ENCODE measurements at regions not wholly inside any gene's neighbourhood (a gene's known extent, or its start where the extent isn't known, plus 50 kb on each side); places are given as distances from the start of the nearest gene placed in this dataset.
"Not testable (repeated sequence)": the region's sequence is repeated elsewhere in the genome, so short reads cannot be mapped to it uniquely, and the experiment has no call there.

DNA sequence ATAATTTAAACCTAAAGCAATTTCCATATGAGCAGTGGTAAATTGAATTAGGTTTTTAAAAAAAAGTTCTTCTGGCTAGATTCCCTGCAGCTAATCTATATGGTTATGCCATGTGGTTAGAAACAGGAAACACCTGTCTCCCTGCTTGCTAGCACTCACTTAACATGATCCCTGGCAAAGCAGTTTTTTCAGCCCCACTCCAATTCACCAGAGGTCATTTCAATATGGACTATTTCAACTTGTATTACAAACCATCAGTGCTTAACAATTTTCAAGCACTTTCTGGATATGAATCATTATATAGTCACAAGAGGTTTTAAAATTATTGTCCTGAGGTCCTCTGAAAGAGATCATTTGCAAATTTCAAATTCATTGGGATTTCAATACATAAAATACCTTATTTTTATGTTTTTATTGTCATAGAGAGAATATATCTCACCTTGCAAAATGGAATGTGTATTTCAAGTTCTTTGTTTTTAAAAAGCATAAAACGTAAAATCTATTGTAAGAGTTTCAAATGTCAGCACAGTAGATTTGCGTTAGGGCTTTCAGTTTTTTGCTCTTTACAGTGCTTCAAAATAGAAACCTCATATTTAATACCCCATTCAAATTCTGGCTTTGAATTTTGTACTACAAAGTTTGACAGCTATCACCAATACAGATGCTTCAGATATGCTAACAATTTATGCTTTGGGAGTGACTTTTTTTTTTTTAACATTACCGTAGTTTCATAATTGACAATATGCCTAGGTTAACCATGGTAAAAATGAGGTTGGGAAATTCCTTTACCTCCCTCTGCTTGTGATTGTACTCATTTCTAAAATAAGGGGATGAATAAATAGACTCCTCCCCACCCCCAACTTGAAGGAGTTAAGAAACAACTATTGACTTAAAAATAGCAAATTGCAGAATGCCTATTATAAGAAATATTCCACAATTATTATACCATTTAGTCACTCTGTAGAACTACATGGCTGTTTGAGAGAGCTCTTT is 117.5 kb upstream of the HGF start:
- no peak for DNase-seq (ENCODE audit: low read depth)

DNA sequence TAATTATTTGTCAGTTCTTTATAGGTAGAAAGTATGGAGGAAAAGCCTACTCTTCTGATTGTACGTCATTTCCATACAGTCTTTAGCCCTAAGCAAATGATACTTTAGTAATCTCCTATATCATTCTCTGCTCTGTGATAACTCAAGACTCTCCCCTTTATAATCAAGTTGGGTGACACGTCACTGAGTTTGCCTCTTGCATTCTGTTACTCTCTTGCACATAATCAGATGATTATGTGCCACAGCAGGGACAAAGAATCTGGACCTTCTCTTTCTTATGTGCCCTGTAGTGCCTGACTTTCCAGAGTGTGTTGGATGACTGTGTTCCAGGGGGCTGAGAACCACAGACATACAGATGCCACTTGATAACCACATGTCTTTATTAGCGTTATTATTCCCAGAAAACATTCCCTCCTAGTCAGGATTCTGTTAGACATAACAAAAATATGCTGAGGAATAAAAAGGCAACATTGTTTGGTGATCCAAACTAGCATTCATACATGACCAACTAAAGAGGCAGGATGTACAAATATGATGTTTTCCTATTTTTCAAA is 116.4 kb upstream of the HGF start:
- no peak for DNase-seq (ENCODE audit: low read depth)

DNA sequence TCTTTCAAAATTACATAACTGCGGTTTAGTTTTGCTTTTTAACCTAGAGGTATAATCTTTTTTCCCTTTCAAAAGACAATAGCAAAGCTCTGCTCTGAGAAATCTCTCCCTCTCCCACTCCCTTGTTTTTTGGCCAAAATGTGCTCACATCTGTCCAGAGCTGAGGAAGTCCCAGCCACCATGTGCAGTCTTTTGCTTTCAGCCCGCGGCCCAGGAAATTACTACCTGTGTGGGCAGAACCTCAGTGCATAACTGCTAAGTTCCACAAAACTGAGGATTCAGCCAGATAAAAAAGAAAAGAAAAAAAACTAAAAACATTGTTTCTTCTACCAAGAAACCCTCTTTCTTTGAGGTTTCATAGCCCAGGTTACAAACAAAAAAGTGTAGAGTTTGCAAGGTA is 115.0 kb upstream of the HGF start:
- DNase-seq (ENCODE audit: low read depth) = no peak

DNA sequence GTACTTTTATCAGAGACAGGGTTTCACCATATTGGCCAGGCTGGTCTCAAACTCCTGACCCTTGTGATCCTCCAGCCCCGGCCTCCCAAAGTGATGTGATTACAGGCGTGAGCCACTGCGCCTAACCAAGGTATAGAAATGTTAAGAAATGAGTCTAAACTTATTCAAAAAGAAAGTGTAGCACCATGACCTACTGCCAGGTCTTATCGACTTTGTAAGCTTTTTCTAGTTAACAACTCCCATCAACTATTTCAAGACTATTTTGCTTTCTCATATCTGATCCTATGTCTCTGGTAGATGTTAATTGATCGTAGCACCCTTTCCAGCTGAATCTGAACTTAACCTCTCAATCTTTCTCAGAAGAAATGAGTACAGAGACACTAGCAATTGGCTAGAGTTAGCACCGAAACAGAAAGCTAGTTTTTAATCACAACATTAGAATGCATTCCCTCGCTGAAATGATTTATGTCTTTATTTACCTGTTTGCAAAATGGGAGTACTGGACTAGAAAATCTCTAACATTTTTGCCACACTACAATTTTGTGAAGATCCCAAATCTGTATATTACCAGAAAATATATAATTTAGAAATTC is 114.0 kb upstream of the HGF start:
- DNase-seq (ENCODE audit: low read depth) = no peak

DNA sequence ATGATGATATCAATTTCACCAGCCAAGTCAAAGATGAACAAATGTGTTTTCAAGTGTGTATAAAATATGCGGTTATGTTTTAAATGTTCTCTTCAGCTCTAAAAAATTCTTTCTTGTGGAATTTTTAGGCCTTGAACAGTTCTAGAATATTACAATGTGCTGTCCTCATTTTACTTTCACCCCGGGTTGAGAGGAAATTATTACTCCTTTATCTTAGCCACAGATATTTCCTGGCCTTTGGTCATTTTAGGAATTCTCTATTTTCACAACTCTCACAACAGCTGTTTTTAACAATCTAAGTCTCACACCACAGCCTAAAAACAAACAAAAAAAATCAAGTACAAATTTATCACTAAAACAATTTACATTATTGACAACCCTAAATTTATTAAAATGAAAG is 112.2 kb upstream of the HGF start:
- no peak for DNase-seq (ENCODE audit: low read depth)

DNA sequence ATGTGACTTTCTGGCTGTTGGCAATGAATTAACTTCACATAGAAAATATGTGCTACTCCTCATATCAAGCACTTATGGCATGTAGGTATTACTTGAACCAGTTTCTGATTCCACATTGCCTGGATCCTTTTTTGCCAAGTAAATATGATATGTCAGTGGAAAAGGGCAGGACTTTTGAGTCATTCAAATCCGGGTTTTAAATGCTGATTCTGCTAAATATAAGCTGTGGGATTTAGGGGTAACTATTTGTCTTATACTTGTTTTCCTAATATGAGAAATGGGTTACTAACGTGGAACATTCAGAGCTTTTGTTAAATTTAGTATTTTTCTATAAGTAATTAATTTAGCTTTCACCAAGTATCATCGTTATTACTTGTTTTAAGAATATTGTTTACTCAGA is 108.0 kb upstream of the HGF start:
- DNase-seq (ENCODE audit: low read depth) = no peak

DNA sequence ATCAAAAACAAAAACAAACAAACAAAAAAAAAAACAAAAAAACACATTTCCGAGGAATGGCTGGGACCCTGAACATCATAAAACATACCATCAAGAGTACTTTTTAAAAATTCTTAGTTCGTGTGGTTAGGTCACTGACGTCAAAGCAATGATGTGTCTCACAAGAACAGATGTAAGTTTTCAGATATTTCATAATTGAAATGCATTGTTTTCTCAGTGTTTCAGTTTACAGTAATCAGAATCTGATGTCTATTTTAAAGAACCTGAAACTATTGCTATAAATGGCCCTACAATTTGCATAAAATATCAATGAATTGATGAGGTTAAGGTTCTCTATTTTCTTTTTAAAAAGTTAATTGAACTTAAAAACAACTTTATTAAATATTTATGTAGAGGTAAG is 103.7 kb upstream of the HGF start:
- peak; percentile 25 for DNase-seq (ENCODE audit: low read depth)

DNA sequence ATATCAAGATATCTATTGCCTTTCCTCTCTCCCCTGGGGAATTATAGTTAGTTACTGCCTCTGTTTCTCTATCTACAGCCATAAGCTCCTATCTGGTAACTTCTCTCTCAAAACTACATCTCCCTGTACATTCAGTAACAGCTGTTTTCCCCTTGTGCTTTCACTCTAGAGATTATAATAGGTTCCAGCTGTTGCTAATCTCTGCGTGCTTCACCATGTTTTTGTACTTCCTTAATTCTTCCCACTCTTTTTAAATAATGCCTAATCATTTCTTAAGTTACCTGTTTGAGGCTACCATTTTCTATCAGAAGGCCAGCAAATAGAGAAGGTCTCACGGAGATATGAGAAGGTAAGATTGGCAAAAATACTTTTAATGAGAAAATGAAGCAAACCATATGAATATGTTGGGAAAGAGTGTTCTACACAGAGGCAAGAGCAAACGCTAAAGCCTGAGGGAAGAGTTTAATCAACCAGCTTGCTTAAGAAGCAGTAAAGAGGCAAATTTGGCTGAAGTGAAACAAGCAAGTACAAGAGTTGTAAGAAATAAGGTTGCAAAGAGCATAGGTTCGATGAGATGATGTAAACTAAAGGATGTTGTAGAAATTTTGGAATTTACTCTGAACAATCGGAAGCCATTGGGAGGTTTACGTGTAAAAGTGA is 101.9 kb upstream of the HGF start:
- no peak for DNase-seq (ENCODE audit: low read depth)

DNA sequence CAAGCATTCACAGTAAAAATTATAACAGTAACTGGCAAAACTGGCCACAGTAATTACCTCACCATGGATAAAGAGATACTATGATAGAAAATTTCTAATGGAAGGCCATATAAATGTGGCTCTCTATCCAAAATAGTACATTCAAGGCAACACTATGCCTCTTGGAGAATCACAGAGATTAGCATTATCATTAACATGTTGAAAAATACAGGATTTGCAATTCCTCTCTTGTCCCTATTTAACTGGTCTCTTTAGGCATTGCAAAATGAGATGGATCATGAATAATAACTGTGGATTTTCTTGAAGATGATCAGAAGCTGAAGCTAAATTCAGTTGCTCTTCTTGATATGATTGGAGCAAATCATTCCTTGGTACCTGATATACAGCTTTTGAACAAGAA is 100.8 kb upstream of the HGF start:
- DNase-seq (ENCODE audit: low read depth) = no peak

DNA sequence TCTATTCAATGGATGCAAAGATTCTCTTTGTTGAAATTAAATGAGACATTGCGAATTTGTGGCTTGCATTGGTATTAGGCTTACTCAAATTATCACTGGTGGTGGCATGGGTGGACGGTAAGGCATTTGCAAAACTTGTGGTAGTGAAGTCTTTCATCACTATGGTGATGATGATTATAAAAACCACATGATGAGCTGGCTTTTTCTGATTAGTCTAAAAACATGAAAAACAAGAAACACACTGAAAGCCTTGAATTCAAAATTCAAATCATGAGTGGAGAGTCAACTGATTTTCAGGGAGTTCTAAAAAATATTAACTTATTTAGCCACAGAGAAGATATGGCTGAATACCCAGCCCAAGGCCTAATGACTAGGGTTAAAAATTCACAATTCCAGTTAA is 99.8 kb upstream of the HGF start:
- DNase-seq (ENCODE audit: low read depth) = no peak

DNA sequence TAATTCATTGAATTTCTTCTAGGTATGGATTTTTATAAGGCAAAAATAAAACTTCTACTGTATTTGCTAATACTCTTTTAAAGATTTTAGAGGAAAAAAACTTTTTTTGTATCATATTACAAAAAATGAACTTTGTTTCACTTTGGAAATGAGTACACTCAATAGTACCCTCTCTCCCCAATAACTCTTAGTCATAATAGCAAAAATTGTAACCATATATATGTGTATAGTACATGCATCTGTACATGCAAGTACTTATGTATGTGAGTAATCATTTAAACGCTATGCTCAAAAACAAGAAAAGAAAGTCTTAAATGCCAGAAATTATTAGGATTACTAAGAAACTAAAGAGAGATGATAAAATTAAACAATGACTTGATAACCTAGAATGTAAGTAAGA is 95.9 kb upstream of the HGF start:
- DNase-seq (ENCODE audit: low read depth) = no peak

DNA sequence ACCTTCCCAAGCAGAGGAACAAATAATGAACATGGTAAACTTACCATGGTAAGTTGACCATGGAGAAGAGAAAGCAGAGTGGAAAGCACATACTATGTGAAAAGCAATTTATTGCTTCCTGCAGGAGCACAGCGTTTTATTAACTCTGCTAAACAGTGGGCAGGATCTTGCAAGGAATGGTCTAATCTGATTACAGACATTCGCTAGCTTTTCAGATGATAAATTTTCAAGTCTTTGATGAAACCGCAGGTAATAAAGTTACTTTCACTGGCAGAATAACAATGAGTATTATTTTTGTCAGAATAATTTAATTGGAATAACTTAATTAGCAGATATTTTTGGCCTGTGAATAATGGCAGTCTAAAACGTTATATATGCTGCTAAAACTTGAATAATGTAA is 89.6 kb upstream of the HGF start:
- DNase-seq (ENCODE audit: low read depth) = no peak

DNA sequence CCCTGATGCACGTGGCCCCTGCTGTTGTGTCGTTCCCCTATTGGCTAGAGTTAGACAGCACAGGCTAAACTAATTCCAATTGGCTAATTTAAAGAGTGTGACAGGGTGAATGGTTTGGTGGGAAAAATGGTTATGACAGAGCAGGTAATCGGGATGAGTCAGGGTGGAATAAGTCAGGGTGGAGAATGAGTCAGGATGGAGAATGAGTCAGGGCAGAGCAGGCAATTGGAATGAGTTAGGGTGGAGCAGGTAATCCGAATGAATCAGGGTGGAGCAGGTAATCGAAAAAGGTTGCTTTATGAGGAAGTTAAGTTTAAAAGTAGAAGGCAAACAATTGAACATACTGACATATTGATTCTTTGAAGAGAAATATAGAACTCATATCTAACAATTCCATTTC is 89.0 kb upstream of the HGF start:
- peak; percentile 47 for DNase-seq (ENCODE audit: low read depth)

DNA sequence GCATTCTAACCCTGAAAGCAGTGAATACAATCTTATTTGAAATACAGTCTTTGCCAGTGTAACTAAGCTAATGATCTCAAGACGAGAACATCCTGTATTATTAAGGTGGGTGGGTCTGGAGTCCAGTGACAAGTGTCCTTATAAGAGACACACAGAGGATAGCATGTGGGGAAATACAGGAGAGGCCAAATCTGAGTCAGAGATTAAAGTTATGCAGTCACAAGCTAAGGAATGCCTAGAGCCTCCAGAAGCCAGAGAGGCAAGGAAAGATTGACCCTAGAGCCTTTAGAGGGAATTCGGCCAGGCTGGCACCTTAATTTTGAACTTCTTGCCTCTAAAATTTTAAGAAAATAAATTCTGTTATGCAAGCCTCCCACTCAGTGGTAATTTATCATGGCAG is 87.5 kb upstream of the HGF start:
- peak; percentile 25 for DNase-seq (ENCODE audit: low read depth)

DNA sequence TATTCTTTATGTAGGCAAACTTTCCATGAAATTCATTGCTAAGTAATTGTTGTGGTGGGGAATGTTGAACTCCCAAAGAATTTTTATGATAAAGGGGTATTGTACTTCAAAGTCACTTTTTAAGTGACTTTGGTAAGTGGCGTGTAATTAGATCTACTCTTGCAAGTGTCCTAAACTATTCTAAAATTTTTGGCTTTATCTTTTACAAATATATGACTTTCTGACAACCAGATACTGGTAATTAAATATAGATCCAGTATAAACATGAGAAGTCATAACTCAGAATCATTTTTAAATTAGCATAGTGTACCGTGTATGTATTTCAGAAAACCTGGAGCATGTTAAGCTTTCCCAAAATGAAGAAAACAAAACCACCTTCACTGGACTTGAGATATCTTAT is 84.7 kb upstream of the HGF start:
- no peak for DNase-seq (ENCODE audit: low read depth)

DNA sequence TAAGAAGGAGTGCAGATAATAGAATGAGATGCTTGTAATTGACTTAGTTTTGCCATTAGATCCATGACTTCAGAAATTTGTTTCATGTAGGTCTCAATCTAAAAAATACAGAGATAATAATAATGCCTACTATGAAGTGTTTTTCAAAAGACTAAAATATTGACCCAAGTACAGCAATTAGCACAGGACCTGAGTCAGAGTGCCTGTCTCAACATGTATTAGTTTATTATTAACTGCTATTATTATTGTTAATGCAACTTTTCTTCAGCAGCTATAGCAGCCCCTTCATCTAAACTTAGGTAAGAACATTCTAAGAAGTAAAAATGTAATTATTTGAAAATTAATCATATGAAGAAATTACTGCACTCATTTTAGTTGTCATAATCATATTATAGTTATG is 82.9 kb upstream of the HGF start:
- DNase-seq (ENCODE audit: low read depth) = no peak

DNA sequence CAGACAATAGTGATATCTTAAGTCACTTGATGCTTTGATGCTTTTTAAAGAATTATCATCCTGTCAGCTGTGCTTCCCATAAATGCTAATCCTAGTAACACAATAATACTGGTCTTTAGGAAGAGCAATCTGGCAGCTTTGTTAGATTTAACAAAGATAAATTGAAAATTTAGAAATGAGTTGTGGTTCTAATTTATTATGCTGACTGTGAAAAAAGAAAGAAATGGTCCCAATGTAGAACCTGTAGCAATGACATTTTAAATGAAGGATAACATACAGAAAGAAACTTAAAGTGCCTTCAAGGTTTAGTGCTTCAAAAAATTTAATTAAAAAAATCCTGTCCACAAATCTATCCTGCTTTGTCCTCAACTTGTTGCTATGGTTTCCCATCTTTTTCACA is 81.6 kb upstream of the HGF start:
- no peak for DNase-seq (ENCODE audit: low read depth)

DNA sequence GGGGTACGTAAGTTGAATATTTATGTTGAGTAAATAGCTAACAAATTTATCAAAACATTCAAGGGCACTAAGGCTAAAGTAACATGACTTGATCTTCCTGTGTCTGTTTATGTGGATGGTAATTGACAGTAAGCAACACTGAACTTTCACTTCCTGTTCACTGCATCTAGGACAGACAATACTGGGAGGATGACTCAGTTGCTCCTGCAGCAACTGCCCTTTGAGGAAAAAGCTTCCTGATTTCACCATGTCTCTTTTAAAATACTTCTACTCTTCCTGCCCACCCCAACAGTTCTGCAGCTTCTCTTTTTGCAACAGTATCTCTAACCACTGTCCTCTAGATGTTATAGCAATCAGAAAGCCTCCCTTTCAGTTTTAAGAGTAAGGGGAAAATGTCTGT is 76.6 kb upstream of the HGF start:
- peak; percentile 70 for DNase-seq (ENCODE audit: low read depth)

DNA sequence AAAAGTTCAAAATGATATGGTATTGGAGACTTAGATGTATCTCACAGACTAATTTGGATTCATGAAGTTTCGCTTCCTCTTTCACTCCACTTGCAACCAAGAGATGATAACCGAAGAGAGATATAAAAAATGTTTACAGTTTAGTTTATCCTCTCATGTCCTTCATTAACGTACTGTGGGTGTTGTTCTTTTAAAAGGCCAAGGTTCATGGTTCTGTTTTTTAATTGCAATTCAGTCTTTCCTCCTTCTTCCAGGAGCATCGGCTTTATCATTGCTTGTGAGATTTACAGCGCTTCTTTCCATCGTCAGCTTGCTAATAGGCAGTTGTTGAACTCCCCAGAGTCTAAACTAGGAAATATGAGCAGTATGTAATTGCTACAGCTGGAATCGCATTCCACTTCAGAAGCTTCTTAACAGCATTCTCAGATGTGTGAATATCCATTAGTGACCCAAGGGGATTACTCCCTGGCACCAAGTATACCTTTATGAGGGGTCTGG is 75.9 kb upstream of the HGF start:
- no peak for DNase-seq (ENCODE audit: low read depth)

DNA sequence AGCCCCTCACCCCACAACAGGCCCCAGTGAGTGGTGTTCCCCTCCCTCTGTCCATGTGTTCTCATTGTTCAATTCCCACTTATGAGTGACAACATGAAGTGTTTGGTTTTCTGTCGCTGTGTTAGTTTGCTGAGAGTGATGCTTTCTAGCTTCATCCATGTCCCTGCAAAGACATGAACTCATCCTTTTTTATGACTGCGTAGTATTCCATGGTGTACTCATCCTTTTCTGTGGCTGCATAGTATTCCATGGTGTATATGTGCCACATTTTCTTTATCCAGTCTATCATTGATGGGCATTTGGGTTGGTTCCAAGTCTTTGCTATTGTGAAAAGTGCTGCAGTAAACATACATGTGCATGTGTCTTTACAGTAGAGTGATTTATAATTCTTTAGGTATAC is 73.8 kb upstream of the HGF start:
- DNase-seq (ENCODE audit: low read depth) = not testable (repeated sequence)

DNA sequence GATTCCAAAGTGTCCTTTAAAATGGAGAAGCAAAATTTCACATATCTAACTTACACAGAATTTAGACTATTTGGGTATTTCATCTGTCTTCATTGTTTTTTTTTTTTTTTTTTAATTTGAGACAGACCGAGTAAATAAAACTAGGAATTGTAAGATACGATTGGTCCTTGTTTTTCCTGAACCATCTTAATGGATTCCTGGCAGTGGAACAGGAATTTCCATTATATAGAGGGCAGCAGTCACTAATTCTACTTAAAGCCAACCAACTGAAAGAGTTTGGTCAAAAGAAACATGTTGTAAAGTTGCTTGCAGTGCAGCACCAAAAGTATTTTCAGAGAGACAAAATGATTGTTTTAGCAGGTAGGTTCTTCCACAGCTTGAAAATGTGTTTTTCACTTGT is 72.5 kb upstream of the HGF start:
- DNase-seq (ENCODE audit: low read depth) = no peak

DNA sequence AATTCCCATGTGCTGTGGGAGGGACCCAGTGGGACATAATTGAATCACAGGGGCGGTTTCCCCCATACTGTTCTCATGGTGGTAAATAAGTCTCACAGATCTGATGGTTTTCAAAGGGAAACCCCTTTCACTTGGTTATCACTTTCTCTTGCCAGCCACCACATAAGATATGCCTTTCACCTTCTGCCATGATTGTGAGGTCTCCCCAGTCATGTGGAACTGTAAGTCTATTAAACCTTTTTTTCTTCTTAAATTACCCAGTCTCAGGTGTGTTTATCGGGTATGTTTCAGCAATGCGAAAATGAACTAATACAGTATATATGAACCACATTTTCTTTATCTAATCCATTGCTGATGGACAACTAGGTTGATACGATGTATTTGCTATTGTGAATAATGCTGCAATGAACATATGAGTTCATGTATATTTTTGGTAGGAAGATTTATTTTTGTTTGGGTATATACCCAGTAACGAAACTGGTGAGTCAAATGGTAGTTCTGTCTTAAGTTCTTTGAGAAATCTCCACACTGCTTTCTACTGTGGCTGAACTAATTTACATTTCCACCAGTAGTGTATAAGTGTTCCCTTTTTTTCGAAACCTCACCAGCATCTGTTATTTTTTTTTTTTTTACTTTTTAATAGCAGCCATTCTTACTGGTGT is 70.0 kb upstream of the HGF start:
- DNase-seq (ENCODE audit: low read depth) = no peak

Data from ELR (cell line).